KOPT-K1 (cell line): ENCODE measurements at regions not wholly inside any gene's neighbourhood (a gene's known extent, or its start where the extent isn't known, plus 50 kb on each side); places are given as distances from the start of the nearest gene placed in this dataset.

ENCODE experiments used
- H3K27ac ChIP-seq: fragments of 200-600 bp; sonication (generic); 2 replicates; pipeline ENCODE4 v1.5.1; 2016; ENCODE audit warnings: antibody characterized with exemption, mild to moderate bottlenecking, low read depth, low read length; ENCODE audit not compliant: poor library complexity, severe bottlenecking
- H3K36me3 ChIP-seq: fragments of 200-600 bp; sonication (generic); 2 replicates; pipeline ENCODE4 v1.5.1; 2017; ENCODE audit warnings: antibody characterized with exemption, mild to moderate bottlenecking, low read length, moderate library complexity; ENCODE audit not compliant: insufficient read depth
- H3K9me3 ChIP-seq: fragments of 200-600 bp; sonication (generic); 2 replicates; pipeline ENCODE4 v1.5.1; 2017; ENCODE audit warnings: antibody characterized with exemption, low read length, mild to moderate bottlenecking; ENCODE audit not compliant: insufficient read depth, poor library complexity, severe bottlenecking

GRCh38 chrX:15143050-15143824 lies 126.6 kb downstream of the ASB9 start:
- H3K27ac ChIP-seq: no peak overlapping the region
- H3K36me3 ChIP-seq: no peaks in the 10 kb centered on the region
- no peaks in the 10 kb centered on the region for H3K9me3 ChIP-seq

DNA sequence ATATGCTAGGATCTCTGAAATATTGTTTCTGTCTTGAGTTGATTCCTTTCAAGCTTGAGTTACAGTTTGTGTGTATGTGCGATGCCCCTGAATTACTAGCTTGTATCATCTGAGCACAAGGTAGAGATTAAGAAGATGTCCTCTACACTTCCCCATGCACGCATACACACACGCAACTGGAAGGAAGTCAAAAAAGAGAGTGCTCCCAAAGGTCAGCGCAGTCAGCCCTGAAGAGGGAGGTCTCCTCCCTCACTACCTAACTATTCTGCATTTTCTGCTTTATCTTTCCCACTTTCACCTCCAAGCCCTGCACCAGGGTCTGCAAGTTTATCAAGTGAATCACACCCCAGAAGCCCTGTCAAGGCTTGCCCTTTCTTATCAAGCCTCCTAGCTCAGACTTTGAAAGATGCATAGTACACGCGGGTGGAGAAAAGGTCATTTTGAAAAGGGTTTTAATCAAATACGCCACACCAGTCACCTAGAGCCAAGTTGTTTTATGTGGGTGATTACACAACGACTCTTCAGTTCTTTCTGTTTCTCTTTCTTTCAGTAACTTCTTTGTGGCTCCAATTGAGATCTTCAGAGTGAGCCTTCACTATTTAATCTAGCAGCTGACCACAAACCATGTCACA lies 127.7 kb downstream of the ASB9 start:
- peak overlapping the region; percentile 27 for H3K27ac ChIP-seq
- H3K9me3 ChIP-seq: no peaks in the 10 kb centered on the region
- H3K36me3 ChIP-seq: no peaks in the 10 kb centered on the region

DNA sequence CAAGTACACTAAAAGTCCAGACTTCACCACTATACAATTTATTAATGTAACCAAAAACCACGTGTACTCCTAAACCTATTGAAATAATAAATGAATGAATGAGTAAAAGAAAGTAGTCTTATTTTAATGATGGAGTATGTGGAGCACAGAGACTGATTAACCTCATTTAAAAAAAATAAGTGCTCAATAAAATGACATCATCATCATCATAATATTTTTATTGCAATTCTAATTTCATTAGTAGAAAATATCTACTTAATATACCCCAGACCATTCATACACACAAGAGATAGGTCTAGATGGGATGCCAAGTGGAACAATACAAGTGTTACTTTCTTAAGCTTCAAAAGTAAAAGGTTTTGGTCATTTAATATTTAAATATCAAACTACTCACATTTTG lies 133.1 kb downstream of the ASB9 start:
- no peak overlapping the region for H3K27ac ChIP-seq
- H3K36me3 ChIP-seq: no peaks in the 10 kb centered on the region
- H3K9me3 ChIP-seq: no peaks in the 10 kb centered on the region

GRCh38 chrX:15129412-15129811 lies 140.5 kb downstream of the ASB9 start:
- no peaks in the 10 kb centered on the region for H3K36me3 ChIP-seq
- no peaks in the 10 kb centered on the region for H3K9me3 ChIP-seq
- no peak overlapping the region for H3K27ac ChIP-seq

- Histone ChIP-seq H3K36me3 (no peaks in the 10 kb centered on the region), H3K9me3 (no peaks in the 10 kb centered on the region), H3K27ac (no peak overlapping the region)
Measured at GRCh38 chrX:15128861-15129260, 141.0 kb downstream of the ASB9 start.

- Histone ChIP-seq H3K27ac (no peak overlapping the region), H3K36me3 (no peaks in the 10 kb centered on the region), H3K9me3 (no peaks in the 10 kb centered on the region)
Measured at GRCh38 chrX:15127010-15127409, 142.9 kb downstream of the ASB9 start.

- no peak overlapping the region for H3K27ac ChIP-seq
- no peaks in the 10 kb centered on the region for H3K36me3 ChIP-seq
- H3K9me3 ChIP-seq: no peaks in the 10 kb centered on the region
Measured at GRCh38 chrX:15116900-15117299, 153.0 kb downstream of the ASB9 start.

DNA sequence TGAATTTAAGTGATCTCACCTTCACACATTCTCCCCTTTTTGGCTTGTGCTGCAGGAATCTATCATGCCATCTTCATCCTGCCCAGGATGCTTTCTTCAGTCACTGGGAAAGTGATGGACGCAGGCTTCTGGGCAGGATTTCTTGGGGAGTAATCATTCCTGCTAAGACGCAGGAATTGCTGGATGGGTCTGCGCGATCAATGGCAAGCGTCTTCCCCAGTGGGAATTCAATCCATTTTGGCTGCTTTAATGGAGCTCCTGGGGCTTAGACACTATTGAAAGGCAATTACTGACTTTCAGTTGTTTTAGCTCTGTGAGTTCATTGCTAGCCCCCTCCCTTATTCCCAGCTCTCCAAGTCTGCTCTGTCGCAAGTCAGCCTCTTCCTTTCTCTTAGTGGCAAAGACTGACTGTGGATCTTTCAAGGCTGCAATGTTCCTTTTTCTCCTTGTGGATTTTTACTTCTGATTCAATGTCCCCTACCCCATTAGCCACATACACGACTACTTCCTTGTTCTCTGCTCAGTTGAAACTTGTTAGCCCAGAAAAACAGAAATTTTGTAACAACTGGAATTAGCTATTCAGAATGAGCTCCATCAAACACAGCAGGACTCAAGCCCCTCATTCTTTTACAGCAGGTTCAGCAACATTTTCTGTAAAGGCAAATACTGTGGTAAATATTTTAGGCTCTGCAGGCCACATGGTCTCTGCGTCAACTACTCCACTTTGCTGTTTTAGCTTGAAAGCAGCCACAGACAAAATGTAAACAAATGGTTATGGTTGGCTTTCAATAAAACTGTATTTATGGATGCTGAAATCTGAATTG lies 154.9 kb downstream of the ASB9 start:
- Histone ChIP-seq H3K9me3 (no peaks in the 10 kb centered on the region), H3K36me3 (no peaks in the 10 kb centered on the region), H3K27ac (no peak overlapping the region)

DNA sequence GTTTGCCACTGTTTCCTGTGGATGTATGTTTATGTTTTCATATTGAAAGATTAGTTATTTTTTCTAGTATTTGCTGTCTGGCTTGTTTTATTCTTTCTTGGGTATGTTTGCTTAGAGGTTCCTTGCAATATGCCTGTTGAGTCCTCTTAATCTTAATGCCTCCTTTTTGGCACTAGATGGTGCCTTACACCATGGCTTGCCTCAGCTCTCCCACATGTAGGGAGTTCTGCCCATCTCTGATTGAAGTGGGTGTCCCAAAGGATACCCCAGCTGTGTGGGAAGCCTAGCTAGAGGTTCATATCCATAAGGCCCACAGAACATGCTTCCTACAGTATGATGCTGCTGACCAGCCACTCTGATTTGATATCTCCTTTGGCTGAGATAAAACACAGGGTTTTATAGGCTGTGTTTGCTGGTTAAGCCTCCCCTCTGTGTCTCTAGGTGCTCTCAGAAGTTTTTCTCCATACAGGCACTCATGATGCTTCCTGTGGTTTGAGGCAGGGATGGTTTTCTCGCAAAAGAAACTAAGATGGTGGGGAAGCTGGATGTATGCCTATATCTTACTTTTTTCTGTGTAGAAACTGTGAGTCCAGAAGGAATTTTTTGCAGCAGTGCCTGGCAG lies 162.4 kb downstream of the ASB9 start:
- Histone ChIP-seq H3K9me3 (no peaks in the 10 kb centered on the region), H3K36me3 (no peaks in the 10 kb centered on the region), H3K27ac (no peak overlapping the region)

- no peaks in the 10 kb centered on the region for H3K36me3 ChIP-seq
- H3K9me3 ChIP-seq: no peaks in the 10 kb centered on the region
- no peak overlapping the region for H3K27ac ChIP-seq
Measured at GRCh38 chrX:15098505-15098904, 171.4 kb downstream of the ASB9 start.

GRCh38 chrX:15087747-15088146 lies 182.1 kb downstream of the ASB9 start:
- no peaks in the 10 kb centered on the region for H3K9me3 ChIP-seq
- no peaks in the 10 kb centered on the region for H3K36me3 ChIP-seq
- no peak overlapping the region for H3K27ac ChIP-seq

- no peaks in the 10 kb centered on the region for H3K9me3 ChIP-seq
- H3K27ac ChIP-seq: no peak overlapping the region
- no peaks in the 10 kb centered on the region for H3K36me3 ChIP-seq
Measured at GRCh38 chrX:15073313-15073712, 196.6 kb downstream of the ASB9 start.

GRCh38 chrX:15072880-15073279 lies 197.0 kb downstream of the ASB9 start:
- Histone ChIP-seq H3K27ac (no peak overlapping the region), H3K36me3 (no peaks in the 10 kb centered on the region), H3K9me3 (no peaks in the 10 kb centered on the region)

DNA sequence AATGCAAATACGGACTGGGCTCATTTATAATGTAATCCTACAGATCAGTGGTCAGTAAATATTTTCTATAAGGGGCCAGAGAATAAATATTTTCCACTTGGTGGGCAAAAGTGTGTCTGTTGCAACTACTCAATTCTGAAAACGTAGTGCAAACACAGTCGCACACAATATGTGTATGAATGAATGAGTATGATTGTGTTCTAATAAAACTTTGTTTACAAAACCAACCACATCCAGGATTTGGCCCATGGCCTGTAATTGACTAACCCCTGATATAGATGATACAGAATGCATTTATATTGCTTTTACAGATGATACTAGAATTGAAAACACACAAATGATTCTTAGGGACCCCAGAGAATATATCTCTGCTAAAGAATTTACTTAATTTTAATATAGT lies 197.6 kb downstream of the ASB9 start:
- Histone ChIP-seq H3K36me3 (no peaks in the 10 kb centered on the region), H3K9me3 (no peaks in the 10 kb centered on the region), H3K27ac (no peak overlapping the region)

- no peak overlapping the region for H3K27ac ChIP-seq
- H3K9me3 ChIP-seq: no peaks in the 10 kb centered on the region
- H3K36me3 ChIP-seq: no peaks in the 10 kb centered on the region
Measured at GRCh38 chrX:15059474-15059873, 186.3 kb downstream of the MOSPD2 start.
